HEK293 (cell line): ENCODE measurements at regions not wholly inside any gene's neighbourhood (a gene's known extent, or its start where the extent isn't known, plus 50 kb on each side); places are given as distances from the start of the nearest gene placed in this dataset.

Source experiments
- CTCF ChIA-PET: fragments of 350-600 bp; formaldehyde crosslinking; extraction: SDS; loops from one replicate; lab custom pipeline; 2021; ENCODE audit warnings: antibody characterized with exemption; lab: Yijun Ruan, JAX
- POLR2A ChIA-PET: fragments of 300-600 bp; formaldehyde crosslinking; extraction: SDS; loops from one replicate; lab custom pipeline; 2020; ENCODE audit warnings: antibody characterized with exemption, inconsistent platforms; lab: Yijun Ruan, JAX
- H3K27ac ChIP-seq: fragments of 200-500 bp; sonication (Bioruptor generic); 2 replicates; pipeline ENCODE4 v1.5.1; 2014; ENCODE audit warnings: low read depth, low read length, control low read depth, inconsistent platforms; ENCODE audit errors: extremely low read depth
- H3K36me3 ChIP-seq, 2 experiments: fragments of 200-500 bp in 1 of 2; sonication (Bioruptor generic) in 1 of 2; 1 replicate in 1 of 2; 2 replicates in 1 of 2; pipeline ENCODE4 v1.5.1; 2014 to 2017; ENCODE audit warnings: inconsistent platforms in 2 of 2, low read length in 2 of 2; ENCODE audit not compliant: control insufficient read depth in 2 of 2, insufficient read depth in 1 of 2
- H3K4me1 ChIP-seq: fragments of 200-500 bp; sonication (Bioruptor generic); 2 replicates; pipeline ENCODE4 v1.5.1; 2014; ENCODE audit warnings: mild to moderate bottlenecking, low read length, inconsistent platforms; ENCODE audit not compliant: control insufficient read depth, insufficient read depth
- H3K4me3 ChIP-seq: 2 replicates; pipeline ENCODE4 v1.5.1; 2011; ENCODE audit warnings: low read depth, mild to moderate bottlenecking, control low read depth, low read length, moderate library complexity
- H3K9me3 ChIP-seq: fragments of 200-500 bp; sonication (Bioruptor generic); 2 replicates; pipeline ENCODE4 v1.5.1; 2014; ENCODE audit warnings: low read depth, low read length, inconsistent platforms; ENCODE audit not compliant: control insufficient read depth, insufficient read depth
- GLI2 ChIP-seq: fragments of 450-650 bp; formaldehyde crosslinking; IDR thresholded peaks from 2 replicates; pipeline ENCODE4; 2017; ENCODE audit warnings: missing biosample characterization, missing genetic modification characterization, low read depth, borderline replicate concordance
- HOXD13 ChIP-seq: sonication (generic); formaldehyde crosslinking; IDR thresholded peaks from 2 replicates; pipeline ENCODE4 v1.8.0; 2022; ENCODE audit warnings: missing genetic modification reagents, borderline replicate concordance
- MYNN ChIP-seq: fragments of 450-650 bp; formaldehyde crosslinking; IDR thresholded peaks from 2 replicates; pipeline ENCODE4 v1.5.1; 2016; ENCODE audit warnings: missing biosample characterization, missing genetic modification characterization, borderline replicate concordance
- ZBTB1 ChIP-seq: fragments of 450-650 bp; formaldehyde crosslinking; IDR thresholded peaks from 2 replicates; pipeline ENCODE4 v1.5.1; 2016; ENCODE audit warnings: missing biosample characterization, missing genetic modification characterization
- ZBTB17 ChIP-seq: fragments of 450-650 bp; formaldehyde crosslinking; IDR thresholded peaks from 2 replicates; pipeline ENCODE4 v1.5.1; 2016; ENCODE audit warnings: missing biosample characterization, missing genetic modification characterization
- ZFP37 ChIP-seq: fragments of 450-650 bp; formaldehyde crosslinking; IDR thresholded peaks from 2 replicates; pipeline ENCODE4 v1.5.1; 2016; ENCODE audit warnings: missing biosample characterization, missing genetic modification characterization
- ZNF174 ChIP-seq: fragments of 450-650 bp; formaldehyde crosslinking; IDR thresholded peaks from 2 replicates; pipeline ENCODE4 v1.5.0; 2017; ENCODE audit warnings: missing biosample characterization, mild to moderate bottlenecking, missing genetic modification characterization
- ZNF24 ChIP-seq: fragments of 450-650 bp; formaldehyde crosslinking; IDR thresholded peaks from 2 replicates; pipeline ENCODE4 v1.5.1; 2016; ENCODE audit warnings: missing biosample characterization, missing genetic modification characterization
- ZNF324 ChIP-seq: fragments of 450-650 bp; formaldehyde crosslinking; IDR thresholded peaks from 2 replicates; pipeline ENCODE4 v1.5.1; 2016; ENCODE audit warnings: missing biosample characterization, missing genetic modification characterization
- ZNF501 ChIP-seq: fragments of 450-650 bp; formaldehyde crosslinking; IDR thresholded peaks from 2 replicates; pipeline ENCODE4 v1.5.1; 2016; ENCODE audit warnings: missing biosample characterization, missing genetic modification characterization
- ZNF530 ChIP-seq: fragments of 450-650 bp; formaldehyde crosslinking; IDR thresholded peaks from 2 replicates; pipeline ENCODE4 v1.5.1; 2016; ENCODE audit warnings: low read depth, missing biosample characterization, missing genetic modification characterization
- ZNF654 ChIP-seq: fragments of 450-650 bp; formaldehyde crosslinking; IDR thresholded peaks from 2 replicates; pipeline ENCODE4 v1.5.1; 2016; ENCODE audit warnings: low read depth, missing biosample characterization, missing genetic modification characterization
- ZNF658 ChIP-seq: fragments of 450-650 bp; formaldehyde crosslinking; IDR thresholded peaks from 2 replicates; pipeline ENCODE4; 2016; ENCODE audit warnings: missing biosample characterization, missing genetic modification characterization
- ZNF660 ChIP-seq: fragments of 450-650 bp; IDR thresholded peaks from 2 replicates; pipeline ENCODE4 v1.5.1; 2018; ENCODE audit warnings: missing biosample characterization, mild to moderate bottlenecking, missing genetic modification characterization
- ZNF692 ChIP-seq: fragments of 450-650 bp; formaldehyde crosslinking; IDR thresholded peaks from 2 replicates; pipeline ENCODE4 v1.5.1; 2016; ENCODE audit warnings: missing biosample characterization, missing genetic modification characterization
- ZNF76 ChIP-seq: fragments of 450-650 bp; formaldehyde crosslinking; IDR thresholded peaks from 2 replicates; pipeline ENCODE4; 2016; ENCODE audit warnings: low read depth, missing biosample characterization, missing genetic modification characterization, borderline replicate concordance
- ZSCAN23 ChIP-seq: fragments of 450-650 bp; formaldehyde crosslinking; IDR thresholded peaks from 2 replicates; pipeline ENCODE4 v1.5.1; 2016; ENCODE audit warnings: missing biosample characterization, missing genetic modification characterization
- TF ChIP-seq, protein P1 (sequence below): fragments of 450-650 bp; formaldehyde crosslinking; IDR thresholded peaks from 2 replicates; pipeline ENCODE4 v1.5.1; 2016; ENCODE audit warnings: missing biosample characterization, missing genetic modification characterization

GRCh38 chr2:58671675-58672074 lies 430.6 kb upstream of the FANCL start:
- POLR2A ChIA-PET, result no interaction called here
- Histone ChIP-seq H3K4me3 (no peak overlapping the region), H3K27ac (no peak overlapping the region), H3K4me1 (no peaks in the 10 kb centered on the region), H3K9me3 (no peaks in the 10 kb centered on the region), H3K36me3 (no peaks in the 10 kb centered on the region)
- CTCF ChIA-PET, result interaction anchor here (0.6 to 1.2 kb wide), 2 partner anchors 9 to 313 kb away, joined by 3 to 5 read pairs; no protein-coding TSS in a partner anchor
- TF ChIP-seq MYNN, result no peak
- TF ChIP-seq ZNF692, result no peak
- no peak for TF ChIP-seq ZNF654 (tag by site-specific recombination)
- no peak for TF ChIP-seq ZNF530 (tag by site-specific recombination)
- no peak for TF ChIP-seq ZFP37 (tag by site-specific recombination)
- TF ChIP-seq HOXD13 (CRISPR knock-in tag), result no peak
- no peak for TF ChIP-seq ZNF660
- TF ChIP-seq ZNF658 (tag by site-specific recombination), result no peak
- no peak for TF ChIP-seq ZNF76 (tag by site-specific recombination)
- TF ChIP-seq ZBTB17 (tag by site-specific recombination), result no peak
- TF ChIP-seq ZNF501 (tag by site-specific recombination), result no peak
- TF ChIP-seq GLI2, result no peak
- TF ChIP-seq ZNF174, result no peak
- no peak for TF ChIP-seq ZNF324
- TF ChIP-seq, protein P1, sequence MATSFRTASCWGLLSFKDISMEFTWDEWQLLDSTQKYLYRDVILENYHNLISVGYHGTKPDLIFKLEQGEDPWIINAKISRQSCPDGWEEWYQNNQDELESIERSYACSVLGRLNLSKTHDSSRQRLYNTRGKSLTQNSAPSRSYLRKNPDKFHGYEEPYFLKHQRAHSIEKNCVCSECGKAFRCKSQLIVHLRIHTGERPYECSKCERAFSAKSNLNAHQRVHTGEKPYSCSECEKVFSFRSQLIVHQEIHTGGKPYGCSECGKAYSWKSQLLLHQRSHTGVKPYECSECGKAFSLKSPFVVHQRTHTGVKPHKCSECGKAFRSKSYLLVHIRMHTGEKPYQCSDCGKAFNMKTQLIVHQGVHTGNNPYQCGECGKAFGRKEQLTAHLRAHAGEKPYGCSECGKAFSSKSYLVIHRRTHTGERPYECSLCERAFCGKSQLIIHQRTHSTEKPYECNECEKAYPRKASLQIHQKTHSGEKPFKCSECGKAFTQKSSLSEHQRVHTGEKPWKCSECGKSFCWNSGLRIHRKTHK (tag by site-specific recombination), result no peak

GRCh38 chr2:58669998-58670397 lies 428.9 kb upstream of the FANCL start:
- no peaks in the 10 kb centered on the region for H3K4me1 ChIP-seq
- no peak overlapping the region for H3K4me3 ChIP-seq
- no peaks in the 10 kb centered on the region for H3K9me3 ChIP-seq
- ChIA-PET POLR2A (no interaction called here), CTCF (interaction anchor here (0.7 kb wide), 1 partner anchor 80 kb away, joined by 3 read pairs; no protein-coding TSS in a partner anchor)
- no peak overlapping the region for H3K27ac ChIP-seq
- no peaks in the 10 kb centered on the region for H3K36me3 ChIP-seq
- TF ChIP-seq ZNF692 (no peak), GLI2 (no peak), ZNF24 (tag by site-specific recombination) (no peak), ZNF654 (tag by site-specific recombination) (no peak)

DNA sequence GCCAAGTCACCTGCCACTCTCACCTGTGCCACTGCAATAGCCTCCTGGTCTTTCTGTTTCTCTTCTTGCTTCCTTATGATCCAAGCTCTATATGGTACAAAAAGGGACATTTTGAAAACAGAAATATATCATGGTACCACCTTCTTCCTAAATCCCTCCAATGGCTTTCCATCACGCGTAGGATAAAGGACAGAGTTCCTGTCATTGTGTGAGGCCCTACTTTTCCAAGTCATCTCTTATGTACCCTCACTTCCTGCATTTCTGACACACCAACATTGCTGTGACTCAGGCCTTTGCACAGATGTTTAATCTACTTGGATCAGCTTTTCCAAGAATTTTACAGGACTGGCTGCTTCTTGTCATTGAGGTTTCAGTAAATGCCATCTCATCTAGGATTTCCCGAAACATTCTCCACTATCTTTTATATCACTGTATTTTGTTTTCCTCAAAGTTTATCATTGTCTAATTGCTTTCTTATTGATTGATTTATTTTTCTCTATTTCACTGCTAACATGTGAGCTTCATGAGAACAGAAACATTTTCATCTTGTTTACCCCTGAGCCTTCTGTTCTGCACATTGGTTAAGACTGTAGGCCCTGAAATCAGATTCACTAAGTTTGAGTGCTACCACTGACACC lies 426.1 kb upstream of the FANCL start:
- Histone ChIP-seq H3K4me1 (no peaks in the 10 kb centered on the region), H3K4me3 (no peak overlapping the region), H3K9me3 (no peaks in the 10 kb centered on the region), H3K36me3 (no peaks in the 10 kb centered on the region), H3K27ac (no peak overlapping the region)
- no peak for TF ChIP-seq ZSCAN23 (tag by site-specific recombination)
- TF ChIP-seq ZBTB1 (tag by site-specific recombination), result no peak
- TF ChIP-seq GLI2, result no peak
- ChIA-PET POLR2A (no interaction called here), CTCF (interaction anchor here (0.5 kb wide), 1 partner anchor 204 kb away, joined by 8 read pairs; no protein-coding TSS in a partner anchor)
